HepG2 (cell line): ENCODE measurements at regions not wholly inside any gene's neighbourhood (a gene's known extent, or its start where the extent isn't known, plus 50 kb on each side); places are given as distances from the start of the nearest gene placed in this dataset.

ENCODE experiments used
- ATF1 ChIP-seq: IDR thresholded peaks from 2 replicates; pipeline ENCODE4 v1.6.1; 2016; ENCODE audit warnings: mild to moderate bottlenecking, control low read depth
- POLR2AphosphoS5 ChIP-seq: IDR thresholded peaks from 2 replicates; pipeline ENCODE4 v1.6.1; 2012; ENCODE audit warnings: low read depth, low read length
- SP1 ChIP-seq, 2 experiments: fragments of 450-650 bp in 1 of 2; sonication (generic) in 1 of 2; formaldehyde crosslinking in 1 of 2; IDR thresholded peaks; 2 replicates each; pipeline versions ENCODE4 v1.4.0 to v1.6.1; 2016 to 2020; ENCODE audit warnings: missing genetic modification reagents in 1 of 2
- SP5 ChIP-seq: IDR thresholded peaks from 2 replicates; pipeline ENCODE4 v1.6.1; 2016; ENCODE audit warnings: low read depth, borderline replicate concordance
- SRF ChIP-seq: IDR thresholded peaks from 2 replicates; pipeline ENCODE4 v1.6.1; 2011; ENCODE audit warnings: mild to moderate bottlenecking, low read depth, low read length, moderate library complexity
- YY1 ChIP-seq: IDR thresholded peaks from 2 replicates; pipeline ENCODE4 v1.6.1; 2011; ENCODE audit warnings: low read length, low read depth, moderate library complexity, mild to moderate bottlenecking; ENCODE audit not compliant: insufficient read depth, insufficient replicate concordance
- ZFX ChIP-seq: sonication (generic); formaldehyde crosslinking; IDR thresholded peaks from 2 replicates; pipeline ENCODE4 v1.4.0; 2020; ENCODE audit warnings: mild to moderate bottlenecking, low read depth, missing genetic modification reagents, moderate library complexity
- ZNF737 ChIP-seq: sonication (generic); formaldehyde crosslinking; IDR thresholded peaks from 2 replicates; pipeline ENCODE4 v1.5.0; 2020; ENCODE audit warnings: missing genetic modification reagents, mild to moderate bottlenecking, borderline replicate concordance
- TF ChIP-seq, protein P1 (sequence below): sonication (generic); formaldehyde crosslinking; IDR thresholded peaks from 2 replicates; pipeline ENCODE4 v1.4.0; 2020; ENCODE audit warnings: missing genetic modification reagents
- TF ChIP-seq, protein P2 (sequence below): sonication (generic); formaldehyde crosslinking; IDR thresholded peaks from 2 replicates; pipeline ENCODE4 v1.4.0; 2020; ENCODE audit warnings: mild to moderate bottlenecking, missing genetic modification reagents

DNA sequence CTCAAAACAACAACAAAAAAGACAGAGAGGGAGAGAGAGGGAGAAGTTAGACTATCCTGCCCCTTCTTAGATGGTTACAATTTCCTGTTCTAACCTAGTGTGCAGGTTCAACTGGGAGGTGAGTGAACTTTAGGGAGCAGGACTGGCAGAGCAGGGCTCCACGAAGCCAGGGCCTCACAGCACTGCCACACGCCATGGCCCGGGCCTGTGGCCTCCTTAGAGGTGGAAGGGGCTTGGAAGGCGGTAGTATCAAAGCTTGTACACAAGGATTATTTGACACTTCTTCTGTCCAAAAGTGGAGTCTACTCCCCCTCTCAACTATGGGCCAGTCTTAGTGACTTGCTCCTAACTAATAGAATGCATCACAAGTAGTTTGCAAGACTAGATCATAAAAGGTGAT lies 62.9 kb upstream of the TMEM72 start:
- no peak for TF ChIP-seq ZNF737 (CRISPR knock-in tag)
- TF ChIP-seq POLR2AphosphoS5, result no peak
- no peak for TF ChIP-seq SP1 (IDR thresholded peaks at IDR 0.05)
- TF ChIP-seq SP1 (CRISPR knock-in tag; IDR thresholded peaks at IDR 0.05), result no peak
- no peak for TF ChIP-seq YY1
- no peak for TF ChIP-seq SP5
- no peak for TF ChIP-seq ZFX
- TF ChIP-seq, protein P1, sequence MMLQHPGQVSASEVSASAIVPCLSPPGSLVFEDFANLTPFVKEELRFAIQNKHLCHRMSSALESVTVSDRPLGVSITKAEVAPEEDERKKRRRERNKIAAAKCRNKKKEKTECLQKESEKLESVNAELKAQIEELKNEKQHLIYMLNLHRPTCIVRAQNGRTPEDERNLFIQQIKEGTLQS (CRISPR knock-in tag), result no peak
- TF ChIP-seq, protein P2, sequence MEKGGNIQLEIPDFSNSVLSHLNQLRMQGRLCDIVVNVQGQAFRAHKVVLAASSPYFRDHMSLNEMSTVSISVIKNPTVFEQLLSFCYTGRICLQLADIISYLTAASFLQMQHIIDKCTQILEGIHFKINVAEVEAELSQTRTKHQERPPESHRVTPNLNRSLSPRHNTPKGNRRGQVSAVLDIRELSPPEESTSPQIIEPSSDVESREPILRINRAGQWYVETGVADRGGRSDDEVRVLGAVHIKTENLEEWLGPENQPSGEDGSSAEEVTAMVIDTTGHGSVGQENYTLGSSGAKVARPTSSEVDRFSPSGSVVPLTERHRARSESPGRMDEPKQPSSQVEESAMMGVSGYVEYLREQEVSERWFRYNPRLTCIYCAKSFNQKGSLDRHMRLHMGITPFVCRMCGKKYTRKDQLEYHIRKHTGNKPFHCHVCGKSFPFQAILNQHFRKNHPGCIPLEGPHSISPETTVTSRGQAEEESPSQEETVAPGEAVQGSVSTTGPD (CRISPR knock-in tag), result no peak
- no peak for TF ChIP-seq ATF1 (CRISPR knock-in tag)
- no peak for TF ChIP-seq SRF
